ENCODE measurements at regions not wholly inside any gene's neighbourhood (a gene's known extent, or its start where the extent isn't known, plus 50 kb on each side); places are given as distances from the start of the nearest gene placed in this dataset.
"Not testable (repeated sequence)": the region's sequence is repeated elsewhere in the genome, so short reads cannot be mapped to it uniquely, and the experiment has no call there.

DNA sequence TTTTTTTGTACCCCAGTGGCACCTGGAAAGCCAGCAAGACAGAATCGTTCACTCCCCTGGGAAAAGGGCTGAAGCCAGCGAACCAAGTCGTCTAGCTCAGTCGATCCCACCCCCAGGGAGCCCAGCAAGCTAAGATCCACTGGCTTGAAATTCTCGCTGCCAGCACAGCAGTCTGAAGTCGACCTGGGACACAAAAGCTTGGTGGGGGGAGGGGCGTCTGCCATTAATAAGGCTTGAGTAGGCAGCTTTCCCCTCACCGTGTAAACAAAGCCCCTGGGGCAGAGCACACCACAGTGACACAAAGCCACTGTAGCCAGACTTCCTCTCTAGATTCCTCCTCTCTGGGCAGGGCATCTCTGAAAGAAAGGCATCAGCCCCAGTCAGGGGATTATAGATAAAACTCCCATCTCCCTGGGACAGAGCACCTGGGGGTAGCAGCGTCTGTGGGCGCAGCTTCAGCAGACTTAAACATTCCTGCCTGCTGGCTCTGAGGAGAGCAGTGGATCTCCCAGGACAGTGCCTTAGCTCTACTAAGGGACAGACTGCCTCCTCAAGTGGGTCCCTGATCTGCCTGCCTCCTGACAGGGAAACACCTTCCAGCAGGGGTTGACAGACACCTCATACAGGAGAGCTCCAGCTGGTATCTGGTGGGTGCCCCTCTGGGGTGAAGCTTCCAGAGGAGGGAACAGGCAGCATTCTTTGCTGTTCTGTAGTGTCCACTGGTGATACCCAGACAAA lies 97.4 kb downstream of the TBR1 start:
- not testable (repeated sequence) for H3K4me3 ChIP-seq (ENCODE audit: low read depth, low read length); DNase-seq (ENCODE audit: low read depth)

DNA sequence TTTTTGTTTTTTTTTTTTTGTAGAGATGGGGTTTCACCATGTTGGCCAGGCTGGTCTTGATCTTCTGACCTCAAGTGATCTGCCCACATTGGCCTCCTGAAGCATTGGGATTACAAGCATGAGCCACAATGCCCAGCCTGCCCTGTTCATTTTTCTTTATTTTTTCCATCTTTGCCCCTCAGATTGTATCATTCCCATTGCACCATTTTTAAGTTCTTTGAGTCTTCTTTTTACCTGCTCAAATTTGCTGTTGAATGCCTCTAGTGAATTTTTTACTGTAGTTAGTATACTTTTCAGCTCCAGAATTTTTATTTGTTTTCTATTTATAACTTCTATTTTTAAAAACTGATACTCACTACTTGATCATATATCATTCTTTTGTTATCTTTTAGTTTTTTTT lies 101.4 kb upstream of the SLC4A10 start:
- no peak overlapping the region for H3K4me3 ChIP-seq (ENCODE audit: low read depth, low read length)
- DNase-seq (ENCODE audit: low read depth) = no peak
- TF ChIP-seq, protein P1, sequence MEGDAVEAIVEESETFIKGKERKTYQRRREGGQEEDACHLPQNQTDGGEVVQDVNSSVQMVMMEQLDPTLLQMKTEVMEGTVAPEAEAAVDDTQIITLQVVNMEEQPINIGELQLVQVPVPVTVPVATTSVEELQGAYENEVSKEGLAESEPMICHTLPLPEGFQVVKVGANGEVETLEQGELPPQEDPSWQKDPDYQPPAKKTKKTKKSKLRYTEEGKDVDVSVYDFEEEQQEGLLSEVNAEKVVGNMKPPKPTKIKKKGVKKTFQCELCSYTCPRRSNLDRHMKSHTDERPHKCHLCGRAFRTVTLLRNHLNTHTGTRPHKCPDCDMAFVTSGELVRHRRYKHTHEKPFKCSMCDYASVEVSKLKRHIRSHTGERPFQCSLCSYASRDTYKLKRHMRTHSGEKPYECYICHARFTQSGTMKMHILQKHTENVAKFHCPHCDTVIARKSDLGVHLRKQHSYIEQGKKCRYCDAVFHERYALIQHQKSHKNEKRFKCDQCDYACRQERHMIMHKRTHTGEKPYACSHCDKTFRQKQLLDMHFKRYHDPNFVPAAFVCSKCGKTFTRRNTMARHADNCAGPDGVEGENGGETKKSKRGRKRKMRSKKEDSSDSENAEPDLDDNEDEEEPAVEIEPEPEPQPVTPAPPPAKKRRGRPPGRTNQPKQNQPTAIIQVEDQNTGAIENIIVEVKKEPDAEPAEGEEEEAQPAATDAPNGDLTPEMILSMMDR (IDR thresholded peaks at IDR 0.05; ENCODE audit: insufficient read depth, low read length) = no peak

DNA sequence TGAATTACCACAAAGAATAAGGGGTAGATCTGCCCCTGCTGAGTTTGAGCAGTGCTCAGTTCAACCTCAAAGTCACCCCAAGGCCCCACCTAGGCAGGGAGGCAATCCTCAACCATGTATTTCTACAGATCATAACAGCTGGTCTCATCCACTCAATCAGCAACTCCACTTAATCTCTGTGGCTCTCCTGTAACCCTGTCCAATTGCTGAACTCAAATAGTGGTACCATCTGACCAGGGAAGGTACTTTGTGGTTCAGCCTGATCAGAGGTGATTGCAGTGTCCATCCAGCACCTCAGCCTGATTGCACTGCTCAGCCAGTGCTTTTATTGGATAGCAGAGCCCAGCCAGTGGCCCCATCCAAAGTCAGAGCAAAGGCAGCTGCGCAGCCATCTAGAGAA lies 91.0 kb upstream of the SLC4A10 start:
- H3K4me3 ChIP-seq (ENCODE audit: low read depth, low read length) = no peak overlapping the region
- DNase-seq (ENCODE audit: low read depth) = no peak
- TF ChIP-seq, protein P1 (IDR thresholded peaks at IDR 0.05; ENCODE audit: insufficient read depth, low read length) = no peak

DNA sequence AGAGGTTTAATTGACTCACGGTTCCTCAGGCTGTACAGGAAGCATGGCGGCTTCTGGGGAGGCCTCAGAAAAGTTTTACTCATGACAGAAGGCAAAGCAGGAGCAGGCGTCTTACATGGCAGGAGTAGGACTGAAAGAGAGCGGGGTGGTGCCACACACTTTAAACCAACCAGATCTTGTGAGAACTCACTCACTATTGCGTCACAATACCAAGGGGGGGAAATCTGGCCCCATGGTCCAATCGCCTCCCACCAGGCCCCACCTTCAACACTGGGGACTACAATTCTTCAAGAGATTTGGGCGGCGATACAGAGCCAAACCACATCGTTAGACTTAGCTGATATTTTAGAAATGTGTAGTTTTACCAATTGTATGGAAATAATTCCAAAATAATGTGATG lies 77.6 kb upstream of the SLC4A10 start:
- H3K4me3 ChIP-seq (ENCODE audit: low read depth, low read length) = no peak overlapping the region
- TF ChIP-seq, protein P1 (IDR thresholded peaks at IDR 0.05; ENCODE audit: insufficient read depth, low read length) = no peak
- no peak for DNase-seq (ENCODE audit: low read depth)

DNA sequence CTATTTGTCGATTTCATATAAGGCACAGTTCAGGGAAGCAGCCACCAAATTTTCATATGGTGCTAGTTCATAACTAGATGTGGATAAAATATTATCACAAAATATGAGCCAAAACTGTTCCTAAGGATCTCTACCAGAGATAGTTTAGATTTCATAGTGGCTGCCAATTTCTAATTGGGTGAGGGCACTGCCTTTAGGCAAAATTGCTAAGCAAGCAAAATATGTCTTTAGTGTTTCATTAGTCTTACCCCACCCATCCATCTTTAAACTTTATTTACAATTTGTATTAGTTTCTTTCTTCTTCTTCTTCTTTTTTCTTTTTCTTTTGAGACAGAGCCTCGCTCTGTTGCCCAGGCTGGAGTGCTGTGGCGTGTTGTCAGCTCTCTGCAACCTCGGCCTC lies 77.1 kb upstream of the SLC4A10 start:
- no peak overlapping the region for H3K4me3 ChIP-seq (ENCODE audit: low read depth, low read length)
- no peak for DNase-seq (ENCODE audit: low read depth)
- TF ChIP-seq, protein P1 (IDR thresholded peaks at IDR 0.05; ENCODE audit: insufficient read depth, low read length) = no peak

DNA sequence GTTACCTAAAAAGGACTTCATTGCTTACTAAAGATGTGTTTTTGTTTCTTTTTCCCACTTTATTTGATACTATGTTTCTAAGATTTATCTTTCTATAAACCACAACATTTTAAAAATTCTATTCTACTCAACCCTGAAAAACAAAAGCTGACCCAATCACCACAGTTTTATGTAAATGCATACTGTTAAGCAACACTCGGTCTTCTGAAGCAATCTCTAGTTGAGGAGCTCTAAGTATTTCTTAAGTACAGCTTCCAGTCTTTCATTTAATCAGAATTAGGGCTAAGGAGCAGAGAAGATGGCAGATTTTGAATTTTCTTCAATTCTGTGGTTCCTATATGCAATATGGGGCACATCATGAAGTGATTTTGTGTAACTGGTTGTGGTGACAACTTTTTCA lies 72.2 kb upstream of the SLC4A10 start:
- TF ChIP-seq, protein P1 (IDR thresholded peaks at IDR 0.05; ENCODE audit: insufficient read depth, low read length) = no peak
- DNase-seq (ENCODE audit: low read depth) = no peak
- H3K4me3 ChIP-seq (ENCODE audit: low read depth, low read length) = no peak overlapping the region

DNA sequence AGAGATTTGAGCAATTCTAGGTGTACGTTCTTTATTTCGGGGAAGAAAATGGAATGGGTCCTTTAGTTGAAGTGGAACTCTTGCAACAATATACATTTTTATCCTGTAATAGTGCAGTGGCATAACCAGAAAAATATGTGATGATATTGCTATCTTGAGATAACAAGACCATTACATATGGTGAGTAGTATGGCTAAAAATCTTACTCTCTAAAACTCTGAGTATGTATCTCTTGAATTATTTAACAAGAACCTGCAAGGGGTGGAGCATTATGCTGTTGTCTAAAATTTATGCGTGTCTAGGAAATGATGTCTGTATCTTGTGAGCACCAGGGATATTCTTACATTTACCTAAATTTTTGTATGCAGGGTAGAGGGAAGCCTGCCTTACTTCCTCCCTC lies 68.4 kb upstream of the SLC4A10 start:
- TF ChIP-seq, protein P1 (IDR thresholded peaks at IDR 0.05; ENCODE audit: insufficient read depth, low read length) = no peak
- H3K4me3 ChIP-seq (ENCODE audit: low read depth, low read length) = no peak overlapping the region
- DNase-seq (ENCODE audit: low read depth) = no peak
